ENCODE measurements at regions not wholly inside any gene's neighbourhood (a gene's known extent, or its start where the extent isn't known, plus 50 kb on each side); places are given as distances from the start of the nearest gene placed in this dataset.

GRCh38 chr18:55153346-55153745, 194.1 kb upstream of the CCDC68 start:
- CTCF ChIA-PET = no interaction called here
- H3K4me1 Mint-ChIP-seq (ENCODE audit: low read depth) = no peaks in the 10 kb centered on the region
- no peak for TF ChIP-seq CTCF (IDR thresholded peaks at IDR 0.05)
- H3K4me3 Mint-ChIP-seq = no peak overlapping the region
- H3K27ac Mint-ChIP-seq = no peak overlapping the region
- no peak for DNase-seq
- no peaks in the 10 kb centered on the region for H3K27me3 Mint-ChIP-seq
- intact Hi-C loops (cut with micrococcal nuclease) = no loop called here
- no peaks in the 10 kb centered on the region for H3K36me3 Mint-ChIP-seq (ENCODE audit: low read depth)
- no peaks in the 10 kb centered on the region for H3K9me3 Mint-ChIP-seq
- POLR2A ChIA-PET = no interaction called here
- ATAC-seq = no peak

GRCh38 chr18:55152801-55153200, 193.5 kb upstream of the CCDC68 start:
- intact Hi-C loops (cut with micrococcal nuclease) = no loop called here
- Mint-ChIP-seq H3K4me1 (ENCODE audit: low read depth) (no peaks in the 10 kb centered on the region), H3K27me3 (no peaks in the 10 kb centered on the region), H3K9me3 (no peaks in the 10 kb centered on the region), H3K4me3 (no peak overlapping the region), H3K27ac (no peak overlapping the region), H3K36me3 (ENCODE audit: low read depth) (no peaks in the 10 kb centered on the region)
- CTCF ChIA-PET = no interaction called here
- no peak for ATAC-seq
- no peak for DNase-seq
- POLR2A ChIA-PET = no interaction called here
- no peak for TF ChIP-seq CTCF (IDR thresholded peaks at IDR 0.05)

GRCh38 chr18:55149994-55150393, 190.7 kb upstream of the CCDC68 start:
- no peak overlapping the region for H3K4me3 Mint-ChIP-seq

GRCh38 chr18:55147791-55148190, 188.5 kb upstream of the CCDC68 start:
- no peak for ATAC-seq
- H3K4me3 Mint-ChIP-seq = no peak overlapping the region
- intact Hi-C loops (cut with micrococcal nuclease) = no loop called here
- no peaks in the 10 kb centered on the region for H3K36me3 Mint-ChIP-seq (ENCODE audit: low read depth)
- POLR2A ChIA-PET = no interaction called here
- H3K27ac Mint-ChIP-seq = no peak overlapping the region
- H3K9me3 Mint-ChIP-seq = peaks cover 8% of the 10 kb centered on the region
- TF ChIP-seq CTCF (IDR thresholded peaks at IDR 0.05) = no peak
- no peak for DNase-seq
- CTCF ChIA-PET = no interaction called here
- H3K4me1 Mint-ChIP-seq (ENCODE audit: low read depth) = no peaks in the 10 kb centered on the region
- peaks cover 4% of the 10 kb centered on the region for H3K27me3 Mint-ChIP-seq

More at GRCh38 chr18:55149994-55150393, 190.7 kb upstream of the CCDC68 start:
- H3K27me3 Mint-ChIP-seq = peaks cover 4% of the 10 kb centered on the region
- intact Hi-C loops (cut with micrococcal nuclease) = no loop called here
- H3K36me3 Mint-ChIP-seq (ENCODE audit: low read depth) = no peaks in the 10 kb centered on the region
- no peak for DNase-seq
- H3K27ac Mint-ChIP-seq = no peak overlapping the region
- no peaks in the 10 kb centered on the region for H3K4me1 Mint-ChIP-seq (ENCODE audit: low read depth)
- ATAC-seq = no peak
- no peak for TF ChIP-seq CTCF (IDR thresholded peaks at IDR 0.05)
- ChIA-PET POLR2A (interaction anchor here (1.2 kb wide), 1 partner anchor 83 kb away, joined by 3 read pairs; no protein-coding TSS in a partner anchor), CTCF (no interaction called here)
- H3K9me3 Mint-ChIP-seq = peaks cover 5% of the 10 kb centered on the region

GRCh38 chr18:55144193-55144930, 185.1 kb upstream of the CCDC68 start:
- H3K27ac Mint-ChIP-seq = no peak overlapping the region
- H3K36me3 Mint-ChIP-seq (ENCODE audit: low read depth) = no peaks in the 10 kb centered on the region
- peaks cover 4% of the 10 kb centered on the region for H3K27me3 Mint-ChIP-seq
- H3K9me3 Mint-ChIP-seq = peaks cover 8% of the 10 kb centered on the region
- DNase-seq (no peak), ATAC-seq (no peak)
- ChIA-PET POLR2A (no interaction called here), CTCF (no interaction called here)
- no peaks in the 10 kb centered on the region for H3K4me1 Mint-ChIP-seq (ENCODE audit: low read depth)
- no peak for TF ChIP-seq CTCF (IDR thresholded peaks at IDR 0.05)
- intact Hi-C loops (cut with micrococcal nuclease) = no loop called here
- H3K4me3 Mint-ChIP-seq = no peak overlapping the region

Measured in activated CD8-positive, alpha-beta T cell treated with anti-CD3 and anti-CD28 coated beads for 36 hours (primary cell).